ENCODE measurements at regions not wholly inside any gene's neighbourhood (a gene's known extent, or its start where the extent isn't known, plus 50 kb on each side); places are given as distances from the start of the nearest gene placed in this dataset.

DNA sequence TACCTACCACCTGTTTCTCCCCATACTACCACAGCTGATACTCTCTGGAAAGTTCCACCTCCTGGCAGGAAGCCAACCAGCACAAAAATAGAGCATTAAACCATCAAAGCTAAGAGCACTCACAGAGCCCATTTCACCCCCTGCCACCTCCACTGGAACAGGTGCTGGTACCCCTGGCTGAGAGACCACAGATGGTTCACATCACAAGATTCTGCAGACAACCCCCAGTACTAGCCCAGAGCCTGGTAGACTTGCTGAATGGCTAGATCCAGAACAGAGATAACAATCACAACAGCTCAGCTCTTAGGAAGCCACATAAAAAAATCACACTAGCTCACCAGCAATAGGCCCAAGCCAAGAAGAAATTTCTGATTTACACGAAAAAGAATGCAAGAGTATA is 855.2 kb downstream of the FSCB start:
- TF ChIP-seq, protein P1, sequence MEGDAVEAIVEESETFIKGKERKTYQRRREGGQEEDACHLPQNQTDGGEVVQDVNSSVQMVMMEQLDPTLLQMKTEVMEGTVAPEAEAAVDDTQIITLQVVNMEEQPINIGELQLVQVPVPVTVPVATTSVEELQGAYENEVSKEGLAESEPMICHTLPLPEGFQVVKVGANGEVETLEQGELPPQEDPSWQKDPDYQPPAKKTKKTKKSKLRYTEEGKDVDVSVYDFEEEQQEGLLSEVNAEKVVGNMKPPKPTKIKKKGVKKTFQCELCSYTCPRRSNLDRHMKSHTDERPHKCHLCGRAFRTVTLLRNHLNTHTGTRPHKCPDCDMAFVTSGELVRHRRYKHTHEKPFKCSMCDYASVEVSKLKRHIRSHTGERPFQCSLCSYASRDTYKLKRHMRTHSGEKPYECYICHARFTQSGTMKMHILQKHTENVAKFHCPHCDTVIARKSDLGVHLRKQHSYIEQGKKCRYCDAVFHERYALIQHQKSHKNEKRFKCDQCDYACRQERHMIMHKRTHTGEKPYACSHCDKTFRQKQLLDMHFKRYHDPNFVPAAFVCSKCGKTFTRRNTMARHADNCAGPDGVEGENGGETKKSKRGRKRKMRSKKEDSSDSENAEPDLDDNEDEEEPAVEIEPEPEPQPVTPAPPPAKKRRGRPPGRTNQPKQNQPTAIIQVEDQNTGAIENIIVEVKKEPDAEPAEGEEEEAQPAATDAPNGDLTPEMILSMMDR (conservative IDR thresholded peaks at IDR 0.05) = no peak
- TF ChIP-seq ZFX (IDR thresholded peaks at IDR 0.05) = no peak
